ENCODE measurements at regions not wholly inside any gene's neighbourhood (a gene's known extent, or its start where the extent isn't known, plus 50 kb on each side); places are given as distances from the start of the nearest gene placed in this dataset.

DNA sequence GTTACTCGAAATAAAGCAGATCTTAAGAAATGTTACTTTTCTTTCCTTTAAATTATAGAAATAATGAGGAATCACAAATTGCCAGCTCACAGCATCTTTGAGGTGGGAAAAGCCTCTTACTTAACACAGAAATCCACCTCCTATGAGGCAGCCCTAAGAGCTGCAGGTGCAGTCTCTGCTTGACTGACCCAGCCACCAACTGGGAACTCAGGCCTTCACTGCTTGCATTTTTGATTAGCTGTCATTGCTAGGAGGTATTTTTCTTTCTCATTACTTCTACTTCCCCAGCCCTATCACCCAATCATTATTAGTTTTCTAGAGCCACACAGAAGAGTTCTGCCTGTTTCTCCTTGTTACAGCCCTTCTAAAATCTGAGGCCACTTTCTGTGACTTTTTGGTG is 416.5 kb upstream of the KLF4 start:
- no peak overlapping the region for H3K27ac ChIP-seq (ENCODE audit: low read depth)
- no peak for TF ChIP-seq NANOG (IDR thresholded peaks at IDR 0.05; ENCODE audit: borderline replicate concordance)
- no peak for TF ChIP-seq JUNB (IDR thresholded peaks at IDR 0.05; ENCODE audit: unreplicated experiment)
- TF ChIP-seq CREB1 (CRISPR knock-in tag; IDR thresholded peaks at IDR 0.05; ENCODE audit: low read depth), result no peak

DNA sequence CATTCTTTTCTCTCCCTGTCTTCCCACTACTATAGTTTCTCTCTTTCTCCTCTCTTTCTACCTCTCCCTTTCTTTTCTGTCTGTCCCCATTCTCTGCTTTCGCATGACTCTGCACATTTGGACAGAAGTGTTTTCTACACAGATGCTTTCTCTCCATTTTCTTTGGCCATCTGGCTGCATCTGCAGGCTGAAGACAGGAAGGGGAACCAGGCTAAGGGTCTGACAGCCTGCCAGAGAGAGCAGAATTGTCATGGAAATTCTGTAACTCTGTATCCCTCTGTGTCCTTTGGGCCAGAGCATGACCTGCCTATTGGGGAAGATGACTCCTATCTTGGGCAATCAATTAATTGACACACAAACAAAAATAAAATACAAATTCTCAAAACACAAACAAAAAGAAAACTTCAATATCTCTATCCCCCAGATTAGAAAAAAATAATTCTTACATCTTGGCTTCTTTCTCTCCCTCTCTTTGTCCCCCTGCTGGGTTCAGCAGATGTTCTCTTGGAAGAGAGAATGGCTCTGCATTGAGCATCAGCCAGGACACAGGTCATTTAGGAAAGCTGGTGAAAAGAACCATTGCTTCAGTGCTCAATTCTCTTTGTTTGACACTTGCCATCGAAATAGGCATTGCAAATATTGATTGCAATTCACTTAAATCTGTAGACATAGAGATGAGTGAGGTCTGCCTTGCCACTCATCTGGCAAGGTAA is 415.9 kb upstream of the KLF4 start:
- no peak overlapping the region for H3K4me2 ChIP-seq
- no peaks in the 10 kb centered on the region for H3K36me3 Mint-ChIP-seq (ENCODE audit: low read depth)
- no peak for TF ChIP-seq ZNF331 (CRISPR knock-in tag; IDR thresholded peaks at IDR 0.05; ENCODE audit: low read depth)
- no peak overlapping the region; the same call in 1 of the 2 replicates for H3K27ac Mint-ChIP-seq
- H4K20me1 ChIP-seq (replicated peaks; ENCODE audit: insufficient read depth), result no peaks in the 10 kb centered on the region
- no peaks in the 10 kb centered on the region for H3K79me2 ChIP-seq (replicated peaks; ENCODE audit: insufficient read depth)
- H3K9me3 Mint-ChIP-seq, result no peaks in the 10 kb centered on the region
- no peaks in the 10 kb centered on the region for H3K4me1 ChIP-seq (ENCODE audit: insufficient read depth)
- peaks cover 9% of the 10 kb centered on the region; the same call in 1 of the 2 replicates for H3K9me2 ChIP-seq (ENCODE audit: insufficient read depth)
- no peak overlapping the region for H3K4me3 Mint-ChIP-seq
- no peak overlapping the region for H3K4me3 ChIP-seq
- peaks cover 4% of the 10 kb centered on the region for H3K27me3 Mint-ChIP-seq (ENCODE audit: insufficient read depth, low read depth, poor library complexity)
- no peak for ATAC-seq
- no peaks in the 10 kb centered on the region for H3K27me3 ChIP-seq (ENCODE audit: insufficient read depth)
- no peaks in the 10 kb centered on the region for H3K36me3 ChIP-seq (ENCODE audit: insufficient read depth)
- DNase-seq (ENCODE audit: low spot score), result no peak
- peaks cover 7% of the 10 kb centered on the region; the same call in 2 of the 3 replicates for H3K4me1 Mint-ChIP-seq
- H3K27ac ChIP-seq (ENCODE audit: low read depth), result no peak overlapping the region
- peak overlapping the region; percentile 38; the same call in 1 of the 2 replicates for H2AFZ ChIP-seq
- H3F3A ChIP-seq (replicated peaks; ENCODE audit: low read depth), result no peaks in the 10 kb centered on the region

More for the DNA sequence above, 416.5 kb upstream of the KLF4 start:
- Mint-ChIP-seq H3K27me3 (ENCODE audit: insufficient read depth, low read depth, poor library complexity) (peaks cover 1% of the 10 kb centered on the region), H3K9me3 (no peaks in the 10 kb centered on the region; the same call in 2 of the 3 replicates), H3K36me3 (ENCODE audit: low read depth) (no peaks in the 10 kb centered on the region), H3K4me1 (peaks cover 7% of the 10 kb centered on the region; the same call in 2 of the 3 replicates), H3K4me3 (no peak overlapping the region), H3K27ac (no peak overlapping the region)
- H3K4me2 ChIP-seq, result no peak overlapping the region
- DNase-seq (ENCODE audit: low spot score) (no peak), ATAC-seq (no peak)
- H3K4me3 ChIP-seq, result no peak overlapping the region
- H2AFZ ChIP-seq, result no peak overlapping the region
- no peaks in the 10 kb centered on the region for H3K36me3 ChIP-seq (ENCODE audit: insufficient read depth)
- no peaks in the 10 kb centered on the region for H3K27me3 ChIP-seq (ENCODE audit: insufficient read depth)
- no peaks in the 10 kb centered on the region for H4K20me1 ChIP-seq (replicated peaks; ENCODE audit: insufficient read depth)
- H3F3A ChIP-seq (replicated peaks; ENCODE audit: low read depth), result no peaks in the 10 kb centered on the region
- H3K9me2 ChIP-seq (ENCODE audit: insufficient read depth), result peaks cover 9% of the 10 kb centered on the region; the same call in 1 of the 2 replicates
- H3K4me1 ChIP-seq (ENCODE audit: insufficient read depth), result no peaks in the 10 kb centered on the region
- no peaks in the 10 kb centered on the region for H3K79me2 ChIP-seq (replicated peaks; ENCODE audit: insufficient read depth)

DNA sequence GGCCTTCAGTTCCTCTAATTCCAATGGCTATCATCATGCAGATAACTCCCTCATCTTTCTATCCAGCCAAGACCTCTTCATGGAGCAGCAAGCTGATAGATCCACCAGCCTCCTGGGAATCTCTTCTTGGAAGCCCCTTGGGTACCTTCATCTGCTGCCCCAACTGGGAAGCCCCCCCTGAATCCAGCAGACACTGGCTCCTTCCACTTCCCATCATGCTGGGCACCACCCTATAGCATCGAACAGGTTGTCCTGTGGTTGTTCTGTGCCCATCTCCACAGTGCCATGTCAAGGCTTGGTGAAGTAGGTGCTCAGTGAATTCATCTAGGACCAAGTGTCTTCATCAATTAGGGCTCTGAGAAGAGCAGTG is 410.4 kb upstream of the KLF4 start:
- Histone ChIP-seq H3K36me3 (ENCODE audit: insufficient read depth) (no peaks in the 10 kb centered on the region), H3K9me2 (ENCODE audit: insufficient read depth) (peaks cover 9% of the 10 kb centered on the region; the same call in 1 of the 2 replicates), H2AFZ (no peak overlapping the region), H3K4me1 (ENCODE audit: insufficient read depth) (peaks cover 6% of the 10 kb centered on the region), H3K4me3 (no peak overlapping the region), H3K27ac (ENCODE audit: low read depth) (no peak overlapping the region), H3K79me2 (replicated peaks; ENCODE audit: insufficient read depth) (no peaks in the 10 kb centered on the region), H4K20me1 (replicated peaks; ENCODE audit: insufficient read depth) (no peaks in the 10 kb centered on the region), H3K4me2 (no peak overlapping the region), H3K27me3 (ENCODE audit: insufficient read depth) (no peaks in the 10 kb centered on the region), H3F3A (replicated peaks; ENCODE audit: low read depth) (no peaks in the 10 kb centered on the region)
- ATAC-seq (no peak), DNase-seq (ENCODE audit: low spot score) (no peak)
- Mint-ChIP-seq H3K4me3 (no peak overlapping the region), H3K9me3 (no peaks in the 10 kb centered on the region; the same call in 2 of the 3 replicates), H3K27me3 (ENCODE audit: insufficient read depth, low read depth, poor library complexity) (peaks cover 5% of the 10 kb centered on the region), H3K4me1 (peaks cover 5% of the 10 kb centered on the region; the same call in 2 of the 3 replicates), H3K27ac (no peak overlapping the region), H3K36me3 (ENCODE audit: low read depth) (no peaks in the 10 kb centered on the region)
- TF ChIP-seq JUNB (IDR thresholded peaks at IDR 0.05; ENCODE audit: unreplicated experiment) (no peak), EZH2phosphoT487 (IDR thresholded peaks at IDR 0.05; ENCODE audit: unreplicated experiment) (no peak), POLR2AphosphoS5 (IDR thresholded peaks at IDR 0.05; ENCODE audit: low read depth) (no peak), CREB1 (CRISPR knock-in tag; IDR thresholded peaks at IDR 0.05; ENCODE audit: low read depth) (no peak)
- TF ChIP-seq, protein P1, sequence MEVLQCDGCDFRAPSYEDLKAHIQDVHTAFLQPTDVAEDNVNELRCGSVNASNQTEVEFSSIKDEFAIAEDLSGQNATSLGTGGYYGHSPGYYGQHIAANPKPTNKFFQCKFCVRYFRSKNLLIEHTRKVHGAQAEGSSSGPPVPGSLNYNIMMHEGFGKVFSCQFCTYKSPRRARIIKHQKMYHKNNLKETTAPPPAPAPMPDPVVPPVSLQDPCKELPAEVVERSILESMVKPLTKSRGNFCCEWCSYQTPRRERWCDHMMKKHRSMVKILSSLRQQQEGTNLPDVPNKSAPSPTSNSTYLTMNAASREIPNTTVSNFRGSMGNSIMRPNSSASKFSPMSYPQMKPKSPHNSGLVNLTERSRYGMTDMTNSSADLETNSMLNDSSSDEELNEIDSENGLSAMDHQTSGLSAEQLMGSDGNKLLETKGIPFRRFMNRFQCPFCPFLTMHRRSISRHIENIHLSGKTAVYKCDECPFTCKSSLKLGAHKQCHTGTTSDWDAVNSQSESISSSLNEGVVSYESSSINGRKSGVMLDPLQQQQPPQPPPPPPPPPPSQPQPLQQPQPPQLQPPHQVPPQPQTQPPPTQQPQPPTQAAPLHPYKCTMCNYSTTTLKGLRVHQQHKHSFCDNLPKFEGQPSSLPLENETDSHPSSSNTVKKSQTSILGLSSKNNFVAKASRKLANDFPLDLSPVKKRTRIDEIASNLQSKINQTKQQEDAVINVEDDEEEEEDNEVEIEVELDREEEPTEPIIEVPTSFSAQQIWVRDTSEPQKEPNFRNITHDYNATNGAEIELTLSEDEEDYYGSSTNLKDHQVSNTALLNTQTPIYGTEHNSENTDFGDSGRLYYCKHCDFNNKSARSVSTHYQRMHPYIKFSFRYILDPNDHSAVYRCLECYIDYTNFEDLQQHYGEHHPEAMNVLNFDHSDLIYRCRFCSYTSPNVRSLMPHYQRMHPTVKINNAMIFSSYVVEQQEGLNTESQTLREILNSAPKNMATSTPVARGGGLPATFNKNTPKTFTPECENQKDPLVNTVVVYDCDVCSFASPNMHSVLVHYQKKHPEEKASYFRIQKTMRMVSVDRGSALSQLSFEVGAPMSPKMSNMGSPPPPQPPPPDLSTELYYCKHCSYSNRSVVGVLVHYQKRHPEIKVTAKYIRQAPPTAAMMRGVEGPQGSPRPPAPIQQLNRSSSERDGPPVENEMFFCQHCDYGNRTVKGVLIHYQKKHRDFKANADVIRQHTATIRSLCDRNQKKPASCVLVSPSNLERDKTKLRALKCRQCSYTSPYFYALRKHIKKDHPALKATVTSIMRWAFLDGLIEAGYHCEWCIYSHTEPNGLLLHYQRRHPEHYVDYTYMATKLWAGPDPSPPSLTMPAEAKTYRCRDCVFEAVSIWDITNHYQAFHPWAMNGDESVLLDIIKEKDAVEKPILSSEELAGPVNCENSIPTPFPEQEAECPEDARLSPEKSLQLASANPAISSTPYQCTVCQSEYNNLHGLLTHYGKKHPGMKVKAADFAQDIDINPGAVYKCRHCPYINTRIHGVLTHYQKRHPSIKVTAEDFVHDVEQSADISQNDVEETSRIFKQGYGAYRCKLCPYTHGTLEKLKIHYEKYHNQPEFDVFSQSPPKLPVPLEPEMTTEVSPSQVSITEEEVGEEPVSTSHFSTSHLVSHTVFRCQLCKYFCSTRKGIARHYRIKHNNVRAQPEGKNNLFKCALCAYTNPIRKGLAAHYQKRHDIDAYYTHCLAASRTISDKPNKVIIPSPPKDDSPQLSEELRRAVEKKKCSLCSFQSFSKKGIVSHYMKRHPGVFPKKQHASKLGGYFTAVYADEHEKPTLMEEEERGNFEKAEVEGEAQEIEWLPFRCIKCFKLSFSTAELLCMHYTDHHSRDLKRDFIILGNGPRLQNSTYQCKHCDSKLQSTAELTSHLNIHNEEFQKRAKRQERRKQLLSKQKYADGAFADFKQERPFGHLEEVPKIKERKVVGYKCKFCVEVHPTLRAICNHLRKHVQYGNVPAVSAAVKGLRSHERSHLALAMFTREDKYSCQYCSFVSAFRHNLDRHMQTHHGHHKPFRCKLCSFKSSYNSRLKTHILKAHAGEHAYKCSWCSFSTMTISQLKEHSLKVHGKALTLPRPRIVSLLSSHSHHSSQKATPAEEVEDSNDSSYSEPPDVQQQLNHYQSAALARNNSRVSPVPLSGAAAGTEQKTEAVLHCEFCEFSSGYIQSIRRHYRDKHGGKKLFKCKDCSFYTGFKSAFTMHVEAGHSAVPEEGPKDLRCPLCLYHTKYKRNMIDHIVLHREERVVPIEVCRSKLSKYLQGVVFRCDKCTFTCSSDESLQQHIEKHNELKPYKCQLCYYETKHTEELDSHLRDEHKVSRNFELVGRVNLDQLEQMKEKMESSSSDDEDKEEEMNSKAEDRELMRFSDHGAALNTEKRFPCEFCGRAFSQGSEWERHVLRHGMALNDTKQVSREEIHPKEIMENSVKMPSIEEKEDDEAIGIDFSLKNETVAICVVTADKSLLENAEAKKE (CRISPR knock-in tag; IDR thresholded peaks at IDR 0.05), result no peak
- TF ChIP-seq, protein P2, sequence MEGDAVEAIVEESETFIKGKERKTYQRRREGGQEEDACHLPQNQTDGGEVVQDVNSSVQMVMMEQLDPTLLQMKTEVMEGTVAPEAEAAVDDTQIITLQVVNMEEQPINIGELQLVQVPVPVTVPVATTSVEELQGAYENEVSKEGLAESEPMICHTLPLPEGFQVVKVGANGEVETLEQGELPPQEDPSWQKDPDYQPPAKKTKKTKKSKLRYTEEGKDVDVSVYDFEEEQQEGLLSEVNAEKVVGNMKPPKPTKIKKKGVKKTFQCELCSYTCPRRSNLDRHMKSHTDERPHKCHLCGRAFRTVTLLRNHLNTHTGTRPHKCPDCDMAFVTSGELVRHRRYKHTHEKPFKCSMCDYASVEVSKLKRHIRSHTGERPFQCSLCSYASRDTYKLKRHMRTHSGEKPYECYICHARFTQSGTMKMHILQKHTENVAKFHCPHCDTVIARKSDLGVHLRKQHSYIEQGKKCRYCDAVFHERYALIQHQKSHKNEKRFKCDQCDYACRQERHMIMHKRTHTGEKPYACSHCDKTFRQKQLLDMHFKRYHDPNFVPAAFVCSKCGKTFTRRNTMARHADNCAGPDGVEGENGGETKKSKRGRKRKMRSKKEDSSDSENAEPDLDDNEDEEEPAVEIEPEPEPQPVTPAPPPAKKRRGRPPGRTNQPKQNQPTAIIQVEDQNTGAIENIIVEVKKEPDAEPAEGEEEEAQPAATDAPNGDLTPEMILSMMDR (conservative IDR thresholded peaks at IDR 0.05; ENCODE audit: low read depth in 2 of 2), result no peak

All from GM23338 (cell line).